Activated CD8-positive, alpha-beta memory T cell treated with anti-CD3 and anti-CD28 coated beads, Interleukin-2, amount 50 U/mL, for 24 hours (primary cell): ENCODE measurements at regions not wholly inside any gene's neighbourhood (a gene's known extent, or its start where the extent isn't known, plus 50 kb on each side); places are given as distances from the start of the nearest gene placed in this dataset.

Experiments
- DNase-seq: peaks from one replicate; pipeline ENCODE4 v3.0.0-alpha.2; 2020; ENCODE audit errors: extremely low read depth

DNA sequence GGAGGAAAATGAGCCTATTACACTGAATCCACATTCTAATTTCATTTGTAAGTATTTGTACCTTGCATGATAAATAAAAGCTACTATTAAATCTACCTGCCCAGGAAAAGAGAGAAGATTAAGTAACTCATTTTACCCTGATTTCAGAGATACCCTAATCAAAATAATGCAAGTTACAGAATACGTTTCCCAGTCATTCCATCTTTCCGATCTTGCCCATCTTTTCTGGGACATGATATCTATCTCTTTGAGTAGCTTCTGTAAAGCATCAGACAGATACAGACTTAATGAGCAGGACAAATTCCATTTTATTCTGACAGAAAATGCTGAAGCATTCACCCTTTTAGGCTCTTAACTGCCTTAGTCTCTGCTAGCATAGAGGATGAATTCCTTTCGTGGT, 56.6 kb downstream of the SPRY2 start:
- DNase-seq, result no peak

DNA sequence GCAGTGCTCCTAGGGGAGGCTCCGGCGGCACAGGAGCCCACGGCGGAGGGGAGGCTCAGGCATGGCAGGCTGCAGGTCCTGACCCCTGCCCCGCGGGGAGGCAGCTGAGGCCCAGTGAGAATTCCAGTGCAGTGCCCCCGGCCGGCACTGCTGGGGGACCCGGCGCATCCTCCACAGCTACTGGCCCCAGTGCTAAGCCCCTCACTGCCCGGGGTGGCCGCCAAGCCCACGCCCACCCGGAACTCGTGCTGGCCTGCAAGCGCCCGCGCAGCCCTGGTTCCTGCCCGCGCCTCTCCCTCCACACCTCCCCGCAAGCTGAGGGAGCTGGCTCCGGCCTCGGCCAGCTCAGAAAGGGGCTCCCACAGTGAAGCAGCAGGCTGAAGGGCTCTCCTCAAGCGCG, 62.2 kb downstream of the SPRY2 start:
- DNase-seq, result no peak

DNA sequence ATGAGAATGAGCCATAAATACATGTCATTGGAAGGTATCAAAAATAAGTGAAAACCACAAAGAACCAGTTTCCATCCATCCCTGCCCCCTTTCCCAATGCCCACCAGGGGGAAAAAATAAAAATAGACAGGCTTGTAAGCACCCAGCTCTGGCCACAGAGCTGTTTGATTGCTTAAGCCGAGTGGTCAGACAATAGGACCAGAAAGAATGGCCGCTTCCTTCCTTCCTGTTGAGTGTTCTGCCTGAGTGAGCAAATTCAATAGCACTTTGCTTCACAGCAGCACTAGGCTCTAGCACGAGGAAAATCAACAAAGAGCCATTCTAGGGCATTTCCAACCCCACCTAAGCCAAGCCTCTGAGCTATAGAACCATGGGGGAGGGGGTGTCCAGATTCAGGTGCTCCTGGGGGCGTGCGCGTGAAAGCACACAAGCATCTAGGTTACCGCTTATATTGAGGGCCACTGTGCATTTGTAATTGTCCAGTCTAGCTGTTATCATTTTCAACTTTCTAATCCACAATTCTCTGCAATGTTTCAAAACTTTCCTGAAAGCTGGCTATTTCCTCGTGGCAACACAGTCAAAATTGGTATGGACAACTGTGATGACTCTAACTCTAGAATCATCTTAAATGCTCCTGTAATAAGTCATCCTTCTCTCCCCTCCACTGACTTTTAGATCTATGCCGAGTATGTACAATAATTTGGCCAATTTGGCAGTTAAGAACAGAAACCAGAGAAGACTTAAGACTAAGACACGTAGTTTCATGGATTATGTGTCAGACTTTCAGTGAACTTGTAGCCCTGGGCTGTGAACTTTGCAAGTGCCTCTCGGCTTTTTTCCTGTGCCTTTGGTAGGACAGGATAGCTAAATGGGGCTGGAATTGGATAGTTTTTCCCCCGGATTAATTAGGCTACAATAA, 64.3 kb downstream of the SPRY2 start:
- no peak for DNase-seq

DNA sequence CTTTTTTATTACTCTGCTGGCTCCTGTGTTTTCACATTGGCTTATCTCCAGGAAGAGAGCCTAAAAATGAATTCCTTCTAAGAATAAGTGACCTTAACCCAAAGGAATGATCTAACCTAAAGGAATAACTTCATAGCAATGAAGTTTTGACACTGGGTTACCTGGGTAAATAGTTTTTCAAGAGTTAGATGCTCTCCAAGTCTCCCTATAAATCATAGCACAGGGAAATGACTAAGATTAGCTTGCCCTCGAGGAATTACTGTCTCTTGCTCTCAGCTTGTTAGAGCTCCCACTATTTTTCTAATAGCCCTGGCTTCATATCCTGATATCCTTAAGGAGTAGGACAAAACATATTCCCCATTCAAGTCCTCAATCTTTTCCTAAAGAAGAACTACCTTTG, 66.3 kb downstream of the SPRY2 start:
- DNase-seq, result no peak

DNA sequence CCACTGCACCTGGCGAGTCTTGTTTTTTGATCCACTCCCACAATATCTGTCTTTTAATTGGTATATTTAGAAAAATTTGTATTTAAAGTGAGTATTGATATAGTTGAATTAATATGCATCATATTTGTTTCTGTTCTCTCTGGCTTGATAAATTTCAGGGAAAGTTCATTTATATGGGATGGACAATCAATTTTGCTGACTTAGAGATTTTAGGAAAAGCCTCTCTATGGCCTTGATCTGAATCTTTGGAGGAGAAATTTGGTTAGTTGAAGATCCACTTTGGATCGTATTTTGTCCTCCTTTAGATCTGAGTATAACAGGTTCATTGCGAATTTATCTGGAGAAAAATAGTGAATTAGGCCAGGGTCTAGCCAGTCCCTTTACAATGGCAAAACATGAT, 67.2 kb downstream of the SPRY2 start:
- no peak for DNase-seq

DNA sequence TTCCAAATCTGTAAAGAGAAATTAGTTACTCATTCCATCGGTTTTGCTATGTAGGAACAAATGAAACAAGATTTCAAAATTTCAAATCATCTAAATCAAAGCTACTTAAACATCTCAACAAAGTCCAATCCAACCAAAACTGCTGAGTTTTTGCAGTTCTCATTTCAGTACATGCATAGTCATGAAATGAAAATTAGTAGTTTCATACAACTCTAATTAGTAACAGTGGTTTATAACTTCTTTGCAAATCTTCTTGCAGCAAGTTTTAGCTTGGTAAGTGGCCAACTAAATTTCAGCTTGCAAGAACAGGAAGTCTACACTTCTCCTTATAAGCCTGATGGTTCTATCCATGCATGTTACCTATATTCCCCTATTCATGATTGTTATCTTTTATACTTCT, 75.6 kb downstream of the SPRY2 start:
- no peak for DNase-seq

DNA sequence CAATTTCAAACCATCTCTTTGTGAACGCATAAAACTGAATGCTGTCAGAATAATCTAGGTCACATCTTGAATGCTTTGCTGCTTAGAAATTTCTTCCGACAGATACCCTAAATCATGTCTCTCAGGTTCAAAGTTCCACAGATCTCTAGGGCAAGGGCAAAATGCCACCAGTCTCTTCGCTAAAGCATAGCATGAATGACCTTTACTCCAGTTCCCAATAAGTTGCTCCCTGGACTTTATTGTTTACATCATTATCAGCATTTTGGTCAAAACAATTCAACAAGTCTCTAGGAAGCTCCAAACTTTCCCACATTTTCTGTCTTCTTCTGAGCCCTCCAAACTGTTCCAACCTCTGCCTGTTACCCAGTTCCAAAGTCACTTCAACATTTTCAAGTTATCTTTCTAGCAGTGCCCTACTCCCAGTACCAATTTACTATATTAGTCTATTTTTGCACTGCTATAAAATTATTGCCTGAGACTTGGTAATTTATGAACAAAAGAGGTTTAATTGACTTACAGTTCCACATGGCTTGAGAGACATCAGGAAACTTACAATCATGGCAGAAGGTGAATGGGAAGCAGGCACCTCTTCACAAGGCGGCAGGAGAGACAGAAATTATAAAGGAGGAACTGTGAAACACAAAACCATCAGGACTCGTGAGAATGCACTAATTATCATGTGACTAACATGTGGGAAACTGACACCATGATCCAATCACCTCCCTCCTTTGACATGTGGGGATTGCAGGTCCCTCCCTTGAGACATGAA, 77.0 kb downstream of the SPRY2 start:
- DNase-seq, result no peak

DNA sequence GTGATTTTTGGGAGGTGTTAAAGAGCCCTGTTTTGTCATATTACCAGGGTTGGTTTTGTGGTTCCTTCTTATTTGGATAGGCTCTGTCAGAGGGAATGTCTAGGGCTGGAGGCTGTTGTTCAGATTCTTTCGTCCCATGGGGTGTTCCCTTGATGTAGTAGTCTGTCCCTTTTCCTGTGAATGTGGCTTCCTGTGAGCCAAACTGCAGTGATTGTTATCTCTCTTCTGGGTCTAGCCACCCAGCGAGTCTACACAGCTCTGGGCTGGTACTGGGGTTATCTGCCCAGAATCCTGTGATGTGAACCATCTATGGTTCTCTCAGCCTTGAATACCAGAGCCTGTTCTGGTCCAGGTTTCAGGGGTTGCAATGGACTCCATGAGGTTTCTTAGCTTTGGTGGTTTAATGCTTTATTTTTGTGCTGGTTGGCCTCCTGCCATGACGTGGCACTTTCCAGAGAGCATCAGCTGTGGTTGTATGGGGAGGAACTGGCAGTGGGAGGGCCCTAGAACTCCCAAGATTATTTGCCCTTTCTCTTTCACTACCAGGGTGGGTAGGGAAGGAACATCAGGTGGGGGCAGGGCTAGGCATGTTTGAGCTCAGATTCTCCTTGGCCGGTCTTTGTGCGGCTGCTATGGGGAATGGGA, 78.8 kb downstream of the SPRY2 start:
- no peak for DNase-seq

DNA sequence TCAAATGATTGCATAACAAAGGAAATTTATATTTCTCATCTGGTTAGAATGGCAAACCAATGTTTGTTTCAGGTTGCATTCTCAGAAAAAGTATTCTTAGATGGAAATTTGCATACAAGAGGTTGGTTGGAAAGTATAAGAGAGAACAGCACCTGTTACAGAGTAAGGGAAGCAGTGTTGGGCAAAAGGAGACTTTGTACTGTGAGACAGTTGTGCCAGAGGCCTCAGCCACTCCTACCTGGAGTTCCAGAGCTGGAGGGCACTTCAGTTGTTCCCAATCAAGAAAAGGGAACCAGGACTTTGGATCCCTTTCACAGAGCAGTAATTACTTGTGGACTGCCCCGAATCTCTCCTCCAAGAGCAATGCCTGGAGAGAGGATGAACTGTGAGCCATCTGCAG, 81.8 kb downstream of the SPRY2 start:
- no peak for DNase-seq

DNA sequence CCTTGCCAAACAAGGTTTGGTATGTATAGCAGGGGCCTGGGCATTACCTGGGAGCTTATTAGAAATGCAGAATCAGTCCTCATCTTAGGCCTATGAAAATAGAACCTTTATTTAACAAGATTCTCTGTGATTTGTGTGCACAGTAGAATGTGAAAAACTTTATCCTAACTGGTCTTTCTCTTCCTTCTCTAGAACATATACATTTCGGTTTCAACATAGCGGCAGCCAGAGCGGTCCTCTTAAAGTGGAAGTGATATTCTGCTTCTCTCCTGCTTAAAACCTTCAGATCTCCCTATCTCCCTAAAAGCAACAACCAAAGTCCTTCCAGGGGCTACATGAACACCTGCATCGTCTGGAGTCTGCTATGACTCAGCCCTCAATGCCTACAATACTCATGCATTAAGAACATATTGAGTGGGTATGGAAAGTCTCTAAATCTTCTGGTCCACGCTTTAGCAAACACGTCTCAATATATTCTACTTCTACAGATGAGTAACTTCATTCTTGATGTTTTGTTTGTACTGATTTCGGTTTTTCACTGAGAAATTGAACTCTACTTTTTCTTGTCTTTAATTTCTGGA, 84.5 kb downstream of the SPRY2 start:
- no peak for DNase-seq

DNA sequence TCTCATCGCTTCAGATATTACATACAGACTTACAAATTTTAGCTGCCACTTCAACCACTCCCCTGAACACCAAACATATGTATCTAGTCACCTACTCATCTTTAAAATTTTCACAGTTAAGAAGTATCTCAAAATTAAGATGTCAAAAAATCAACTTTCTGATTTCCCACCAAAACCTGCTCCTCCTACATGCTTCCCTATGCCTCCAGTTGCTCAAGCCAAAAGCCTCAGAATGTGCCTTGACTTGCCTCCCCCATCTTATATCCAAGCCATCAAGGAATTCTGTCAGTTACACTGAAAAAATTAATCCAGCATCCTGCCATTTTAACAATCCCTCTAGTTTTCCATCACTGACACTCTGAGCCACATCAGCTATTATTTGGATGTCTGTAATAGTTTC, 85.0 kb downstream of the SPRY2 start:
- DNase-seq, result no peak

DNA sequence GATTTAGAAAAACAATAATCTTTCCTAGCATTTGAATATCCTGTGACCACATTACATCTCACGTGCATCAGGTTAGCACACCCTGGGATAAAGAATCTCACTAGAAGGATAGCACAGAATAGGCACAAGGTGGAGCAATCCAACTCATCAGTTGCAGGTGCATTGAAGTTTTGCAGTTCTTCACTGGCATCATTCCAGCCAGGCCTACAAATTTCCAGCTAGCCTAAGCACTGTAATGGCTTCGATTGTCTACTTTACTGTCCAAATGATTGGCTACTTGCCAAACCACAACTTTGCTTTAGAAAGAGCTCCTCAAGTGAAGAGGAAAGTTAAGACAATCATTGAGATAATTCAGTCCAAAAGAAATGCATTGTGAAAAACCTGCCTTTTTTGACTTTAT, 89.5 kb downstream of the SPRY2 start:
- DNase-seq, result no peak

DNA sequence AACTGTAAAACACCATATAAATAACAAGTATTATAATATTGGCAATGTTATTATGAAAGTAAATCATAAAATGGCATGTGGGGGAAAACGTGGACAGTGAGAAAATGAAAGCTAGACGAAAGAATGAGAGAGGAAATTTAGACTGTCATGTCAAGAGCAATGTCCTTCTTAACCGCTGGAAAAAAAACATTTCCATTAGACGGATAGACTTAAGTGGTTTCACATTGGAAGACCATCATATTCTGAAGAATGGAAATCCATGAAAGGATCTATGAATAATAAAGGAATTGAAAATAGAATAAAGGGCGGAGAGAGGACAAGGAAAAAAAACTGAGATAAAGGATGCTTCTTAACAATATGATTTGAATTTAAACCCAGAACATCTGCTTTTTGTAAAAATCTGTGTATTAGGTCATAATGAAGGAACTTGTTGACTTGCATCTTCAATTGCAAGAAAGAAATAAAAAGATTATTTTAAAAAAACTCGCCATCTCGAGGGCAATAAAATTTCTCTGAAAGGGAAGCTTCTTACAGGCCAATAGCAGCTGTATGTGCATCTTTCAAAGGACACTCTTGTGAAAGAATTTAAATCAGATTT, 90.6 kb downstream of the SPRY2 start:
- no peak for DNase-seq

DNA sequence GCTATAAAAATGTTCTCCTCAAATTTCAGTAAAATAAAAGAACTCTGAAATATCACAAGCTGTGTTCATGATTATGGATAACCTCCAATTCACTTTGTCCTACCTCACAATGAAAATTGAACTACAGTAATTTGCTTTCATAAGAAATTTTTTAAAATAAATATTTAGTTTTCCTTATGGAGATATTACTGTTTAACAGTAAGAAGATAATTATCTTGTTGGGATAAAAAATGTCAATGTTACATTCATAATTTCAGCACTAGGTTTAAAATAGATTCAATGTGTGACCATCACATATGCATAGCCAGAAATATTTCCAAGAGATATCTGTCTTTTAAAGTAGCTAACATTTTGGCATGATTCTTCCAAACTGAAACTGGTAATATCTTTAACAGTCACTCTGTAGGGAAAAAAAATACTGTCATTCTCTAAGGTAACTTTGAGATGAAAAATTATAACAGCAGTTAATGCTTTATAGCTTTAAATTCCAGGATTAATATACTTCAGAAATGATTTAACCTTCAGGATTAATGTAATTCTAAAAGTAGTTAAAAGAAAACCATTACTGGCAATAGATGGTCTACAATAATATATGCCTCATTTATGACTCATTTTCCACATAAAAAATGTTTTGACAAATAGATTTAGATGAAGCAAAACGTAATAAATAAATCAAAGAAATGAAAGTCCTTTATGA, 91.3 kb downstream of the SPRY2 start:
- no peak for DNase-seq

DNA sequence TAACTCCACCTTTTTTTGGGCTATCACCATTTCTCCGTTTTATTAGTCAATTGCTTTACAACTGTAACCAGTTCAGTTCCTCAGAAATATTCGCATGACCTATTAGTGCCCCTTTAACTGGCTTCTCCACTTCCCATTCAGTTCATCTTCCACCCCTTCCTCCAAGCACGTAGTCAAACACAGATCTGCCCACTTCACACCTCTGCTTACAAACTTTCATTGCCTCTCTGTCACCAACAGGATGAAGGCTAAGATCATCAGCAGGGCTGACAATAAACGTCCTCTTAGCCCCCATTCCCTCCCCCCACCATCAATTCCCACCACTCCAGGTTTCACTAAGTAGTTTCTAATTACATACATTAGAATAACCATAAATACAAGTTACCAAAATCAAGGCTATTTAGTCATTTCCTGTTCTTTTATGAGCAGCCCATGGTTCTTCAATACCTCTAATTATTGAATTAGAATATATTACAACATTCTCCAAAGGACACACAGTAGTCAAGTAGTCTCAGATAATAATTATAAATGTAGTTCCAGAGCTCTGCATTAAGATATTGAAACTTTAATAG, 95.7 kb downstream of the SPRY2 start:
- DNase-seq, result no peak

DNA sequence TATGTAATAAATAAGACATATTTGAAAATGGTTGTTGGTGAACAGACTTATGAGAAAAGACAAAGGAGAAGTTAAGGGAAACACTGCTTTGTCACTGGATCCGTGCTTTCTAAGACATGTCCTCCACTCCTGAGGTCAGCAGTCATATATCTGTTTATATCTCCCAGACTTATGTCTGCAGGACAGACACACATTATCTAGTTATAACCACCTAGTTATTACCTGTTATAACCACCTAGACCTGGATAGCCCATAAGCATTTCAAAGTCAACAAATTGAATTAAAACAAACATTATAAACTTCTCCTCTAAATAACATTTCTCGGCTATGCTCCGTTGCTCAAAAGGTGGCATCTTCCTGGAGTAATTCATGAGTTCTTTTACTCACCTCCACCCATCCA, 96.4 kb downstream of the SPRY2 start:
- no peak for DNase-seq

DNA sequence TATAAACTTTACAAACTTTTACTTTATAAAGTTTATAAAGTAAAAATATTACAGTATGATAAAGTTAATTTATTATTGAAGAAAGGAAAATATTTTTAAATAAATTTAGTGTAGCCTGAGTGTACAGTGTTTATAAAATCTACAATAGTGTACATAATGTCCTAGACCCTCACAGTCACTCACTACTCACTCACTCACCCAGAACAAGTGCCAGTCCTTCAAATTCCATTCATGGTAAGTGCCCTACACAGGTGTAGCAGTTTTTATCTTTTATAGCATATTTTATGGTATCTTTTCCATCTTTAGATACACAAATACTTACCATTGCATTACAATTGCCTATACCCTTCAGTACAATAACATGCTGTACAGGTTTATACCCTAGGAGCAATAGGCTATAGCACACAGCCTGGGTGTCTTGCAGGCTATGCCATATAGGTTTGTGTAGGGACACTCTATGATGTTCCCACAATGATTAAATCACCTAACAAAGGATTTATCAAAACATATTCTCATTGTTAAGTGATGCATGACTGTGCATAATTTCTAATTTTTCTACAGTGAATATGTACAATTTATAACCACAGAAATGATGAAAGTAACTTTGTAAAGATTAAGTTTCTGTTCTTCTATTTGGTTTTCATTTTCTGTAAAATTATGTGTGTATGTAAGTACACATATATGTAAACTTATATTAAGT, 98.0 kb downstream of the SPRY2 start:
- no peak for DNase-seq

DNA sequence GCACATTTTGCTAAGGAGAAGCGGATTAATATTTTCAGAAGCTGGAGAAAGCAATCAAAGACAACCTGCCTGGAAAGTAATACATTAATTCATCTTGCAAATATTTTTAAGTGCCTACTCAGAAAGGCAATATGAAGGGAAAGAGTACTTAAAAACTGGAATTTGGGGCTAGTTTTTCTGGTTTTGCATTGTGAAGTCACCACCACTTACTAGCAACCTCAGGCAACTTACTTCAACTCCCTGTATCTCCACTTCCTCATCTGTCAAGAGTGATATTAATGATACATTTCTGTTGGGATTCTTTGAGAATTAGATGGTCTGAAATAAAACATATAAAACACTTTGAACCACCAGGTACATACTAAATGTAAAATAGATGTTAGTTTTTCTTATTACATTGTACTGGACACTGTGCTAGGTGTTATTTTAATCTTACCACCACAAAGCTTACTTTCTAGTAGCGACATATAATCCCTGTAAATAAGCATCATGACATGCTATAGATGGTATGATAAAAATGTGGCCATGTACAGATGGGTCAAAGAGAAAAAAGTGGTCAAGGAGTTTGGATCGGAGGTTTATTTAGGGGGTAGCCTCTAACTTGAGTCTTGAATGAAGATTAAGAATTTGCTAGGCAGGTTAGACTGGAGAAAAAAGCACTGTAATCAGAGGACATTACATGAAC, 101.2 kb downstream of the SPRY2 start:
- DNase-seq, result no peak

DNA sequence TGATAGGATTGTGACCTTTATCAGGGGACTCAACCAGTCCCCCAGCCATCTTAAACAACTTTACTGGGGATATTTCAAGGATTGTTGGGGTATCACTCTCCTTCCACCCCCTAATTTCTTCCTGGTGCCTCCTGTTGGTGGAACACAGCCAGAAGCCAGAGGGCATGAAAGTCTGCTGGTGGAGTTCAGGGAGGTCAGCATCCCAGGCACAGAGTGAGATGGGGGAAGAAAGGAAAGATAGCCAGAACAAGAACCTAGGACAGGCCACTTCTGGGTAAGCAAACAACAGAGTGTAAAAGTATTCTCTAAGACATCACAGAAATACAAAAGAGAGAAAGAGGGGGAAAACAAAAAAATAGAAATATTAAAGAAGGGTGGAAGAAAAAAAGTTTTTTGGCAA, 101.8 kb downstream of the SPRY2 start:
- DNase-seq, result no peak

DNA sequence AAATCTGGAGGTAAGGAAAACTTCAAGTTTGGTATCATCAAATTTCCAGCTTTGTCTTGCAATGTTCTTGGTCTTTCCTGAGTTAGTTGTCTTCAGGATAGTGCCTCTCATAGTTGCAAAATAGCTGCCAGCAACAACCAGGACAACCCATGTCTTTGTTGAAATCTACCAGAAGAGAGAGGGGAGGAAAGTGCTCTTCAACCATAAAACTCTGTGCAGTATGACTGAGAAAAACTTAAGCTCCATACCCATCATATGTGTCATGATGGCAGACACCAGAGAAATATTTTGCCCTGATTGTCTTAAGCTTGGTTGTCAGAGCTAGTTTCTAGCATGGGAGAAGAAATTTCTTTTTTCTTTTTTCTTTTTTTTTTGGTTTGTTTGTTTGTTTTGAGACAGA, 103.3 kb downstream of the SPRY2 start:
- no peak for DNase-seq
